Dermis microvascular lymphatic vessel endothelial cell (primary cell): ENCODE measurements at regions not wholly inside any gene's neighbourhood (a gene's known extent, or its start where the extent isn't known, plus 50 kb on each side); places are given as distances from the start of the nearest gene placed in this dataset.

ENCODE experiments used
- DNase-seq, 2 donors: peaks; one replicate each; pipeline versions ENCODE4 v3.0.0 to v3.0.0-alpha.2; 2010; ENCODE audit warnings: low read depth in 2 of 2

DNA sequence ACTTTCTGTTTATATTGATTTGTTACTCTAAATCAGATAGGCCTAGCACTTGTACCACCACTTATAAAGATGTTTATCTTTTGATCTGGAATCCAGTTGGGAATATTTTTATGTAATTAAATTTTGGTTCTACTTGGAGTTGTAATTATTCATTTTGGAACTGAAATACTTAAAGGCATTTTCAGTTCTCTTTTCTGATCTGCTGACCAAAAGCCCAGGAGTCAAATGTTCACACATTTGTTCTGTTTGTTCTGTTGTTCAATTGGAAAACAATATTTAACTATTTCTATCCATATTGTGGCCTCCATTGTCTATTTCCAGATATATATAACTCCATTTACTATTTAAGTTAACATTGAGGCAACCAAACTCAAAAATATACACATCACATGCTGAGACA lies 912.4 kb upstream of the EPHA6 start:
- no peak for DNase-seq

DNA sequence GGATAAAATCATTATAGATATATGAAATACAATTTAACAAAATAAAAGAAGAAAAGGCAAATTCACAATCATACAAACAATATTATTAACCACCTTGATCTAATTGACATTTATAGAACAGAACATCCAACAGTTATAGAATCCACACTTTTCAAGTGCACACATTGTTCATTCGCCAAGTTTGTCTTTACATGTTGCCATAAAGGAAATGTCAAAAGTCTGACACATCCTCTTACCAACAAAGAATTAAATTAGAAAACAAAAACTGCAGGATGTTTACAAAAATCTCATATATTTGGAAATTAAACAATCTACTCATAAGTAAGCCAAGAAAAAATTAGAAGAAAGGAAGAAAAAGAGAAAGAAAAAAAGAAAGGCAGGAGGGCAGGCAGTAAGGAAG lies 909.2 kb upstream of the EPHA6 start:
- no peak for DNase-seq

DNA sequence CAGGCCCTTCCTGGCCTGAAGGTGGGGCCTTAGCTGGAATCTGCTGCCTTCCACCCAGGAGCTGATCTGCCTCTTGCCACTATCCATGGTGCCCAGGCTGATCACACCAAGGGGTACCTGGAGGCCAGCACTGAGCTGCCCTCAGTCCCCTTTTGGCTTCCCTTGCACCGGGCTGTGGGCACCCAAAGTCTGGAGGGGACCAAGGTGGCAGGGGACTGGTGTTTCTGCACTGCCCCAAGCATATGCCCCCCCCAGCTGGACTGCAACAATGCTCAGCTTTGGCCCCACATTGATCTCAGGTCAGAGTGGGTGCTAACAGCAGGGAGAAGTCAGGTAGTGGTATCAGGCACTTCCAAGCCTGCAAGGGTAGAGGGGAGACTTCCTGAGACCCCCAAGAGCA lies 902.6 kb upstream of the EPHA6 start:
- DNase-seq = no peak

DNA sequence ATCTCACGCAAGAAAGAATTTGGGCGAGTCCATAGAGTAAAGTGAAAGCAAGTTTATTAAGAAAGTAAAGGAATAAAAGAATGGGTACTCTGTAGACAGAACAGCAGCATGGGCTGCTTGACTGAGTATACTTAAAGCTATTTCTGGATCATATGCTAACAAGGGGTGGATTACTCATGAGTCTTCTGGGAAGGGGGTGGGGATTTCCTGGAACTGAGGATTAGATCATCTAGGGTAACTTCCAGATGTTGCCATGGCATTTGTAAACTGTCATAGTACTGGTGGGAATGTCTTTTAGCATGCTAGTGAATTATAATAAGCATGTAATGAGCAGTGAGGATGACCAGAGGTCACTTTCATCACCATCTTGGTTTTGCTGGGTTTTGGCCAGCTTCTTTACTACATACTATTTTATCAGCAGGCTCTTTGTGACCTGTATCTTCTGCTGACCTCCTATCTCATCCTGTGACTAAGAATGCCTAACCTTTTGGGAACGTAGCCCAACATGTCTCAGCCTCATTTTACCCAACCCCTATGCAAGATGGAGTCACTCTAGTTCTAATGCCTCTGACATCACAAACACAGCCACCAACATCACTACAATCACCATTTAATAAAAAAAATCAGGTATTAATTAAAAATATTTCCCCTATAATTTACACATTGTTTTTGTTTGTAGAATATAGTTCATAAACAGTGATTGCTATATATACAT lies 890.7 kb upstream of the EPHA6 start:
- DNase-seq = peak in 1 of 2 donors; percentile 16

DNA sequence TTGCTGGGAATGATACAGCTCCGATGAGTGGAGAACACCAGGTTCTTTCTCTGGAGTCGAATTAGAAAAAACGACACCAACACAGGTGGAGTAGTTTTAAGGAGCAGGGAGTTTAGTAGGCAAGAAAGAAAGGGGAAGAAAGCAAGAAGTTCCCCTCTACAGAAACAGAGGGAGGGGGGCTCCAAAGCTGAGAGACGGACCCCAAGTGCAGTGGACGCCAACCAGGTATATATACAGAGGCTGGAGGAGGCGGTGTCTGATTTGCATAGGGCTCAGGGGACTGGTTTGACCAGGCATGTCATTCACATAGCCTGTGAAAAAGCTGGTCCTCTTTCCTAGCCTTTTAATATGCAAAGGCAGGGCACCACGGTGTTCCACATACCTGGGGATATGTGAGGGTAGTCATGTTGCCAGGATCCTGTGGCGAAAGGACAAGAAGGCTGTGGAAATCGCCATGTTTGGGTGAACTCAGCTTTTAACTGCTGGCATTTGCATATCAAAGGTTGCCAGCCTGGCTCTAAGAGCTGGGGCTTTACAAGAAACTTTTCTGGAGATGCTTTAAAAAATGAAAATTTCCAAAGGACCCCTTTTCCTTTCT lies 887.4 kb upstream of the EPHA6 start:
- no peak for DNase-seq

DNA sequence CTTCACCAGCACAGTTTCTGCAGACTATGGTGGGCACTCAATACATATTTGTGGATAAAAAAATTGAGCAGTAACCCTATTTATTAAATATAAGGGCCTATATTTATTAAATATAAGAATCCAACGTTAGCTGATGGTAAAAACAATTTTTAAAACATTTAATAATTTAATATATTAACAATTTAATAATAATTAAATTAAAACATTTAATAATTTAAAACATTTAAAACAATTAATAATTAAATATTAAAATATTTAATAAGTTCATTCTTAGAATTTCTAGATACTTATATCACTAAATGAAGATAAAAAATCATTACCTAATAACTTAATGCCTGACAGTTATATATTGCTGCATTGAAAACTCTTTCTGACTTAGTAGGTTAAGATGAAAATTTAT lies 880.2 kb upstream of the EPHA6 start:
- no peak for DNase-seq

DNA sequence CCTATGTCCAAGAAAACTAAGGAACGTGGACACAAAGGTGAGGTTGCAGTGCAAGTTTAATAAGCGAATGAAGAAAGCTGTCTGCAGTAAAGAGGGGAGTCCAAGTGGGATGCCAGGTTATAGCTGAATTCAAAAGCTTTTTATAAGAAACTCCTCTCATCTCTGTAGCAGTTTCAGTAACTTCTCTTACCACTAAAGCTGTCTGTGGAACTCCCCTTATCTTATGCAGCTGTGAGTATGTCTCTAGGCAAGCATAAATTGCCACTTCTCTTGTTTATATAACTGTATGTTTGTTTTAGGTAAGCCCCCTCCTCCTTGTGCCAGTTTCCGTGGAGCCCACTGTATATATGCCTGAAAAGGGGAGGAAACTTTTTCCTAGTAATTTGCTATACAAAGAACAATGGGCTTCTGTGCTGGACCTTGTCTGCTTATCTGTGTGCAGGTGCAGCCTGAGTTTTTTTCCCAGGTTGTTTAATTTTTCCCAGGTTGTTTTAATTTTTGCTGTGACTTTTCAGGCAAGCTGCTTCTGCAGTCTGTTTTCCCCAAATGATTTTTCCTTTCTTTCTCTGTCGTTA lies 875.1 kb upstream of the EPHA6 start:
- no peak for DNase-seq

DNA sequence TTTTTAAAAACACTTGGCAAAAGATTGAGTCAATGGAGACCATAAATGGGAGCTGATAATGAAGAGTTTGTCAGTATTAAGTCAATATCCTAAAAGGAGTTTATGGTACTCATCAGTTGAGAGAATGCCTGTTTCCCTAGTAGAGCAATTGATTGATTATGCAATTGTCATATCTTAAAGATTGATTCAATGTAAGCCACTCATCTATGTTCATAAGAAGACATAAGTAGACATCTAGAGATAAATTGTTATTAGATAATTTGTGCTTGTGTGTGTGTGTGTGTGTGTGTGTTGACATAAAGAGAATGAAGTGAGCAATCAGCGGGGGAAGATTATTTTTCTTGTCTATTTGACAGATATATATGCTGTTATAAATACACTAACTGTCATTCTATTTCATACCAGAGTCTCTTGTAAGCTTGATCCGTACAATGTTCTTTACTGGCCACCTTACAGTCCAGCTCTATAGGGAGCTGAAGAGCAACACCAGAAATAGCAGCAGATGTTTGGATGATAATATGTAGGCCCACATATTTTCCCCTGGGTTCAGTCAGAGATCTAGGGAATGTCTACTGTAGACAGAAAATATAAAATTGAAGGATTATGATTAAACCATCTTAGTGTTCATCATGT lies 848.6 kb upstream of the EPHA6 start:
- DNase-seq = no peak

DNA sequence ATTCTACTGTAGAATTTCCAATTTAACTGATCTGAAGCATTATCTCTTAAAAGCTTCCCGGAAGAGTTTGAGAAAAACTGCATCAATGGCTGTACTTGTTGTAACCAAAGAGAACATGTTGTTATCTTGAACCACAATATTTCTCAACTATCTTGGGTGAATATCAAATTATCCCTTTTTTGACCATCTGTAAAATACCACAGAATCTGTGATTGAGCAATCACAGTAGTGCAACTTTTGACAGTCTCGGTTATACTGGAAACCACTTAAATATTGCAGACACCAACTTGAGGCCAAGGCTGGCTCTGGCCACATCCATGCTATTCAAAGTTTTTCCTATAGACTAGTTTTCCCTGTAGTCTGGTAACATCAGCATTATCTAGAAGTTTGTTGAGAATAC lies 842.8 kb upstream of the EPHA6 start:
- DNase-seq = no peak

DNA sequence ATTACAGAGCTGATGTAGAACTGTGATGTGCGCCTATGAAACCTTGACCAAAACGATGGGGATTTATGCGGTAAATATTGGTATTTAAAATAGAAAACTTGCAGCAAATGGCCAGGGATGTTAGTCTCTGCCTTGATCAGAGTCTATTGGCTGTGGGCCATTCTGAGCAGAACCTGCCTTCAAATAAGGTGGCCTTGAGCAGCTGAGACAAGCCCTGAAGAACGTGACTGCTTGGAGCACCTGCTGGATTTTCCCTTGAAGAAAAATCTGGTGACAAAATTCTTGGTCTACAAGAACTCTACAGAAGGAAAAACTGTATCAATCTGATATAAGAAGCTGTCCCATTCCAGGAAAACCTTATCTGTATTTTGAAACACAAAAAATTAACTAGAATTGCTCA lies 820.1 kb upstream of the EPHA6 start:
- DNase-seq = no peak

DNA sequence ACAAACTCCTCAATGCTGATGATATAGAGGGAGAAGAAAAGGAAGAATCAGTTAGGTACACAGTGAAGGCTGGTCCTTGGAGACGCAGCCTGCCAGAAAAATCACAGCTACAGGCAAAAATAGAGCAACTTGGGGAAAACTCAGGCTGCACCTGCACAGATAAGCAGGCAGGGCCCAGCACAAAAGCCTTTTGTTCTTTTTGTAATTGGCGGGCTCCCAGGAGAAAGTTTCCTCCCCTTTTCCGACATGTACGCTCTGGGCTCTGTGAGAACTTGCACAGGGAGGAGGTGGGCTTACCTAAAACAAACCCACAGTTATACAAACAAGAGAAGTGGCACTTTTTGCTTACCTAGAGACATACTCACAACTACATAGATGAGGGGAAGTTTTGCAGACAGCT lies 813.4 kb upstream of the EPHA6 start:
- DNase-seq = no peak

DNA sequence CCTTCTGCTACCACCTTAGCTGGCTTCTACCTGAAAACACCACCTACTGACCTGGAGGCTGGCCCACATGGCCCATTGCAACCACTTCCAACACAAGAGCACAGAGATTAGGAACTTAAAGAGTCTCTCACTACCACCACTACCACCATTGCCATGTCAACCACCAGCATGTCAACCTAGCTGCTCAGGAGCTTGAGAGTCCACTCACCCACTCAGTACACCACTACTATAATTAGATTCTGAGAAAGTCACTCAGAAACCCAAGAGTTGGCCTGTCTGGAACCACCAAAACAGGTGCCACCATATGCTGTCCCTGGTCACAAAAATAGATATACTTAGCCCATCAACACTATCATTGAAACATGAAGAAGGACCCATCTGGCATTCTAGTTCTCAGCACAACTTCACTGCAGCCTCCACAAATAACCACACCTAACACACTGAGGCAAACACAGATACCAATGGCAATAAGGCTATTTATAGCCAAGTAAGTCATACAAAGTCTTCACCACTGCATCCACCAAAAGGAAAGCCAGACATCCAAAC lies 806.7 kb upstream of the EPHA6 start:
- no peak for DNase-seq

DNA sequence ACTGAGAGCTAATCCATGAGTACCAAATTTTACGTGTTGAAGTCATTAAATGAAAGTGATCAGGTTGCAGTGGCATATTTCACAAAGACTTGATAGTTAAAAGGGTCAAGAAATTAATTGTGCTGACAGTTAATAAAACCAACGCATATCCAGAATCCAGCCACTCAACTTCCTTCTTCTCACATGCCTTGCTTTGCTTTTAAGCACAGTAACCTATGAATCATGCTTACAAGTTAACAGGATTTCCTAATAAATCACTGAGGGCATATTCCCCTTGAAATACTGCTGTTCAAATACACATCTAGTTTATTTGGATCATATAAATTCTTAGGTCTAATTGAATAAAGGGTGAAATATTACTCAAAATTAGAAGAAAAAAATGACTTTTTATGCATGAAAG lies 801.5 kb upstream of the EPHA6 start:
- no peak for DNase-seq

DNA sequence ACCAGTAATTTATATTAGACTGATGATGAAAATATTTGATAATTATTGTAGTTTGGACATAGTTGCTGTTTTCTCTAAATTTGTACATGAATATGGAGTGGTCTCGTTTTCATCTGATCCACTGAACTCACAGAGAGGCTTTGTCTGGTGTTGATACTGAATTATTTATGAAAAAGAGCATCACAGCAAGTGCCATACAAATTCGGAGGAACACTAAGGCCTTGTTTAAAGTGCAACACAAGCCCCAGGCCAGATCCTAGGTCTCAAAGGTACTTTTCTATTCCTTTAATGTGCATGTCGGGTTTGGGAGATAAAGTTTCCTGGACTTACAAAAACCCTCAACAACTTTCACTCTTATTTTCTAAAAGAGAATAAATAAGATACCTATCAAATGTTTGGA lies 796.8 kb upstream of the EPHA6 start:
- no peak for DNase-seq

DNA sequence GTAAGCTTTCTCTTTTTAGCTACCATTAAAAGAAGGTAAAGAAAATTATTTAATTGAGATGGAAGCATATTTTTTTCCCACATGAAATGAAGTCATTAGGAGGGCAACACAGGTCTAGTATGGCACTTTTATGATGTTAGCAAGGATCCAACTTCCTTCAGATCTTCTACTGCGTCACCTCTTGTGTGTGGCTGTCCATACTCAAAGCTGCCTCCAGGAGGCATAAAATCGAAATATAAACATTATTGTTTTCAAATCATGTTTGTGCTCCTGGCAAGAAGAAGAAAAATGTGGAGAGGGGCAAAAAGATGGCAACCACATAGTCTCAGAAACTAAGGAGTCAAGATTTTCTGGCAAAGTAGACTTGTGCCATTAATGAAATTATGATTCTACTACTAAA lies 791.7 kb upstream of the EPHA6 start:
- no peak for DNase-seq

DNA sequence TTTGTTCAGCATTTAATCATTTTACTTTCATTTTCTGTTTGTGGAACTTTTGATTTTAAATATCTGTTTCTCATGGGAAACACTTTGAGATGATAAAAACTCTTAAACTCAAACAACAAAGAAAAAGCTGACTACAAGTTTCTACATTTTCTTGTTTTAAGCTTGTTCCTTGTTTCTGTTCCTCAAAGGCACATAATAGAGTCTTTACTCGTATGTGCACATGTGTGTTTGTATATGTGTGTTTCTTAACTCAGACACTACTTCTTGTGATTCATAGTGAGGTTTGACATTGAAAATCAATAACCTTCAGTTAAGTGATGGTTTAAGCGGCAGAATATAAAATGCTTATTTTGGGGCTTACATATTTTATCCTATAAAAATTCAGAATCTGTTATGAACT lies 786.7 kb upstream of the EPHA6 start:
- no peak for DNase-seq

DNA sequence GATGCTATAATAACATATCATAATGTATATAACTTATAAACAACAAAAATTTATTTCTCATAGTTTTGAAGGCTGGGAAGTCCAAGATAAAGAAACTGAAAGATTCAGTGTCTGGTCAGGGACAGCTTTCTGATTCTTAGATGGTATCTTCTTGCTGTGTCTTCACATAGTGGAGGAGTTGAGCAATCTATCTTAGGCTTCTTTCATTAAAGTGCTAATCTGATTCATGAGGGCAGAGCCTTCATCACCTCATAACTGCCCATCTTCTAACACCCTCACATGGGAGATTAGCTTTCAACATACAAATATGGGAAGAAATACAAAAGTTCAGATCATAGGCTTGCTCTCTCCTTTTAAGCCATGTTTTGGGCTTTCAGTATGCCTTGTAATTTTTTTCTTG lies 774.8 kb upstream of the EPHA6 start:
- DNase-seq = no peak

DNA sequence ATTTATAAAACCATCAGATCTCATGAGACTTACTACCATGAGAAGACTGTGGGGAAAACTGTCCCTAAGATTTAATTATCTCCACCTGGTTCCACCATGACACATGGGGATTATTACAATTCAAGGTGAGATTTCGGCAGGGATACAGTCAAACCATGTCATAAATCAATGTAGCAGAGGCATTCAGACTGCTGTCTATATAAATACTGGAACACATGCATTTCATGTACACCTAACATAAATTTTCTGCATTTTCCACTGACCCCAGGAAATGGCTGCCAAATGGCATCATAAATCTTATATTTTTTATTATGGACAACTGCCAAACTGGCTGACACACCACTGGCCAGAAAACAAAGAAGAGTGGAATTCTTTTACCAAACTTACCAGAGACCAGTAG lies 755.1 kb upstream of the EPHA6 start:
- peak in 1 of 2 donors; percentile 2 for DNase-seq

DNA sequence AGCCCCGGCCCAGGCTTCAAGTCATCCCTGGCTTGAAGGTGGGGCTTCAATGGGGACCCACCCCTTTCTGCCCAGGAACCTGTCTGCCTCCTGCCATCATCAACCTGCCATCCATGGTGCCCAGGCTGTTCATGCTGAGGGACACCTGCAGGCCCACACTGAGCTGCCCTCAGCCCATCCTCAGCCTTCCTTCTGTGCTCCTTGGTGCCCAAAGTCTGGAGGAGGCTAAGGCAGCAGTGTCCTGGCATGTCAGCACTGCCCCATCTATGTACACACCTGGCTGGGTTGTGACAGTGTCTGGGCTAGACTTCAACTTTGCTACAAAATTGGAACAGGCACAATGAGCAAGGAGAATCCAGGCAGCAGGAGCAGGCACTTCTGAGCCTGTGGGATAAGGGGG lies 745.3 kb upstream of the EPHA6 start:
- no peak for DNase-seq

DNA sequence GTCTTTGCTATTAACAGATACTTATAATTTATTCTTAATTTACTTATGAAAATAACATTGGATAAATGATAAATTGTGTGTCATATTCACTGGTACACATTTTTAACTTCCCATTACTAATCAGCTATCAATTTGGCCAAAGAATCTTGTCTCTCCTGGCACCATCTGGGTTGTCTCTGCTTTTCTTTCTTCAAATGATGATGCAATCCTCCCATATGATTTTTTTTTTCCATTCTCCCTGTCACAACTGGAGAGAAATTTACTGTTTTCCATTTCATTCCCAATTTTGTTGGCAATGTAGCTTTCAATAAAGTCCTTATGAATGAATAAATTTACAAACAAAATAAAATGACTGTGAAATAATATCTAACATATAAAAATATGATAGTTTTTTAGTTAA lies 743.7 kb upstream of the EPHA6 start:
- no peak for DNase-seq

DNA sequence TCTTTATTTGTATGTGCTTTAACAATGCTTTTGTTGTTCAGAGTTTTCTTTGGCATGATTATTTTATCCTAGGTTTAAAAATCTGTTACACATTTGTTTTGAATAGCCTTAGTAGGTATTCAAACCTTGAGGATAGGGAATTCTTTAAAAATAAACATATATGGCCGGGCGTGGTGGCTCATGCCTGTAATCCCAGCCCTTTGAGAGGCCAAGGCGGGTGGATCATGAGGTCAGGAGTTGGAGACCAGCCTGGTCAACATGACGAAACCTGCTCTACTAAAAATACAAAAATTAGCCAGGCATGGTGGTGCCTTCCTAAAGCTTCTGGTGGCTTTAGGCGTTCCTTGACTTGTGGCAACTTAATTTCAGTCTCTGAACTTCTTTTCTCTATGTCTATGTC lies 743.3 kb upstream of the EPHA6 start:
- DNase-seq = no peak

DNA sequence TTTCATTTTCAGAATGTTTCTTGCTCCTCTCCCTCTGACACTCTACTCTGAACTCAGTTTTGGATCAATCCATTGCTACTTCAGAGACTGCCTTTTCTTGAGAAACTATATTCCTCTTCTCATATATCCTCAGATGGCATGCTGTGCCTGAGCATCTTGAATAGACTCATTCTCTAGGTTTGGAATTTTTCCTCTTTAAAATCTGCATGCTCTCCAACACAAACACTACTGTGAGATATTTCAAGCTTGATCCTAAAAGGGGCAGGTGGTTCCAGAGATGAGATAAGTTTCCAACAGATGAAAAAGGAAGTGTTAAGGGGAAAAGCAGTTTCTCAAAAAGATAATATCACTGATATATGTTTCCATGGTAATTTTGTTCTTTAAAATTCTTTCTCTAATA lies 742.2 kb upstream of the EPHA6 start:
- no peak for DNase-seq

DNA sequence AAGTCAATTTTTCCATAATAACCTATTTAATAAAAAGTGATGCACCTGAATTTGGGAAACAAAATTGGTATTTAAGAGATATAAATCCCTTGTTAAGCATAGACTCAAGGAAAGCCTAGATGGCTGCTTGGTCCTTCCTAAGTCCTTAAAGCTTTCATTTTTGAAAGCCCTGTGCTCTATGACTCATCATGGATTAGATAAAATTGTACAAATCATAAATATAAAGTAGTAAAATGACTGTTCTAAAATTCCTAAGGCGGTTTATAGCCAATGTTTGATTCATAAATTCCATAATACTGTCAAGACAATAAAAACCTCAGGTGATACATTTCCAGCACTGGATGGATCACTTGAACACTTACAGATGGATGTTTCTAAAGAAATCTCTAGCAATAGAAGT lies 730.8 kb upstream of the EPHA6 start:
- no peak for DNase-seq
